Astrocyte of the hippocampus (primary cell): ENCODE measurements at regions not wholly inside any gene's neighbourhood (a gene's known extent, or its start where the extent isn't known, plus 50 kb on each side); places are given as distances from the start of the nearest gene placed in this dataset.
"Not testable (repeated sequence)": the region's sequence is repeated elsewhere in the genome, so short reads cannot be mapped to it uniquely, and the experiment has no call there.

Experiments
- DNase-seq: peaks from one replicate; pipeline ENCODE4 v3.0.0; 2011; ENCODE audit warnings: low read depth, low spot score

DNA sequence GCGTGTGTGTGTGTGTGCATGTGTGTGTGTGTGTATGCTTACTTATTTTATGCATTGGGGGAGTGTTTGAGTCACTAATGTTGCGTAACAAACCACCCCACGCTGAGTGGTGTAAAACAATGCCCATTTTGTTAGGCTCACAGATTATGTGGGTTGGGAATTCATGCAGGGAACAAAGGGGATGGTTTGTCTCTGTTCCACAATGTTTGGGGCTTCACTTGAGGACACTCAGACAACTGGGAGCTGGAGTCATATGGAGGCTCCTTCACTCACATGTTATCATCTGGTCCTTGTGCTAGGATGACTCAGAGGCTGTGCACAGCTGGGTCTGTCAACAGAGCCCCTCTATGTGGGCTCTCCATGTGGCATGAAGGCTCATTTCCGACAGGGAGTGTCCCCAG lies 51.3 kb upstream of the LARGE1 start:
- no peak for DNase-seq

GRCh38 chr22:33975841-33976240 lies 55.6 kb upstream of the LARGE1 start:
- no peak for DNase-seq

DNA sequence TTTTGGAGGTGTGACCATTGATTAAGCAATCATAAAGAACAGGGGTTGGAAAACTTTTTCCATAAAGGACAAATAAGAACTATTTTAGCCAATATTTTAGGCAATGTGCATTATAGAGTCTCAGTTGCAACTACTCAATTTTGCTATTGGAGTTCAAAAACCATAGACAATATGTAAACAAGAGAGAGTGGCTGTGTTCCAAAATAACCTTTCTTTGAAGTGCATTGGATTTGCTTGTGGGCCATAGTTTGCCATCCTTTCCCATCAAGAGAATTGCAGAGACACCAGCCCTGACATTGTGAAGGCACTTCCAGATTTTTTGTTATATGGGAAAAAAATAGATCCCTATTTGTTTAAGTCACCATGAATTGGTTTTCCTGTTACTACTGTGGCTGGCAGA lies 63.3 kb upstream of the LARGE1 start:
- no peak for DNase-seq

DNA sequence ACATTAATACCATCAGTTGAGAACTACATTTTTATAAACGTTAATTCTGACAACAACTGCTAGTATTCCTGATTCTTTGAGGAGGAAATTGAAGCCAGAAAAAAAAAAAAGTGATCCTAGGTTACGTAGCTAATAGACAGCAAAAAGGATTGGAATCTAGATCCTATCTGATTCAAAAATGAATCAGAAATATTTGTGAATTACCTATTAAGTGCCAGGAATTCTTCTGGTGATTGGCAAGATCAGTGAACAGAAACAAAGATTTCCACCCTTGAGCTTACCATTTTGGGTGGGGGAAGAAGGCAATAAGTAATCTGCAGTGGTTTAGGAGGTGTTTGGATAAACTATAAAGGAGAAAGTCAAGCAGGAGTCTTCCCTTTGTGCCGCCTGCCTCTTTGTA lies 63.9 kb upstream of the LARGE1 start:
- DNase-seq = no peak

GRCh38 chr22:33984656-33985285 lies 64.5 kb upstream of the LARGE1 start:
- DNase-seq = no peak

- no peak for DNase-seq
These were observed 65.2 kb upstream of the LARGE1 start for GRCh38 chr22:33985506-33985905.

GRCh38 chr22:33986167-33986771 lies 66.0 kb upstream of the LARGE1 start:
- DNase-seq = no peak

DNA sequence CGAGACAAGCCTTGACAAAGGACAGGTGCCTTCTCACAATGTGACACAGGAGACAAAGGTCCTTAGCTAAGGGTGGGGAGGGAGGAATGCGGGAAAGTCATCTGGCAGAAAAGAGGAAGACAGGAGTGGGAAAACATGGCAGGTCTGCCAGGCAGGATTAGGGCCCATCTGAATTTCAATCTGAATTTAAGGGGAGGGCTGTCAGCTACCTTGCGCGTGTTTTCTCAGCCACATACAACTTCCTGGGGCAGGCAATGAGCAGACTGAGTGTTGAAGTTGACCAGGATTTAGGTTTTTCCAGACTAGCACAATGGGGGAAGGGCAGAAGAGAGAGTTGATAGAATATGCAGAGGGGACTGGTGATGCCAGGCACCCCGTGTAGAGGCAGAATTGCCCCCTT lies 66.7 kb upstream of the LARGE1 start:
- DNase-seq = no peak

DNA sequence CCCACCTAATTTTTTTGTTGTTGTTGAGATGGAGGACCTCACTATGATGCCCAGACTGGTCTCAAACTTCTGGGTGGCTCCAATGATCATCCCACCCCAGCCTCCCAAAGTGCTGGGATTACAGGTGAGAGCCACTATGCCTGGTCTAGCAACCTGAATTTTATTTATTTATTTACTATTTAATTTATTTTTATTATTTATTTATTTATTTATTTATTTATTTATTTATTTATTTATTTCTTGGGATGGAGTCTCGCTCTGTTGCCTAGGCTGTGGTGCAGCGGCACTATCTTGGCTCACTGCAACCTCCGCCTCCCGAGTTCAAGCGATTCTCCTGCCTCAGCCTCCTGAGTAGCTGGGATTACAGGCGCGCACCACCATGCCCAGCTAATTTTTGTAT lies 69.0 kb upstream of the LARGE1 start:
- DNase-seq = not testable (repeated sequence)

GRCh38 chr22:33991620-33992019 lies 71.3 kb upstream of the LARGE1 start:
- no peak for DNase-seq

GRCh38 chr22:33996824-33997223 lies 76.5 kb upstream of the LARGE1 start:
- no peak for DNase-seq

DNA sequence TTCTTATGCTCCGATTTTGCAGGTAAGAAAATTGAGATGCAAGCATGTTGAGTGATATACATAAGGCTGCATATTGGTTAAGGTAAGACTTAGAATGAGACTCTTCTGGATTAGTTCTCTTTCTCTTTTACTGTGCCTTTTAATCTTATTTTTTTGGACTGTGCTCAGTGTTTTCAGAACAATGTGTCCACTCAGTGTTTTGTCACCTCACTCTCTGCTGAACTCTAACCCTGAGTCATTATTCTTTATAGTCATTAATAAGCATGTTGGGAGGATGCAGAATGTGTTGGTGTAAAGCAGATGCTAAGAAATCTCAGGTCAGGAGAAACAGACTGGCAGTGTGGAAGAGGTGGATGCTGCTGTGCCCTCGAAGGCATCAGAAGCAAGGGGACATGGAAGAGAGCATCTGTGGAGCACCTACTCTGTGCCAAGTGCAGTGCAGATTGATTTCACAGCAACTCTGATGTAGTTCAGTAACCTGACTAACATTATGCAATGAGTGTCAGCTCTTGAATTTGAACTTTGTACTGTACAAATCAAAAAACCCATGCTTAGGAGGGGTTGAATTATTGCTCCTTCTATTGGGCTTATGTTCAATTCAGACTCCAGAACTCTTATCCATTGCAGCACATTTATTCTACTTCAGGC lies 80.7 kb upstream of the LARGE1 start:
- DNase-seq = no peak

DNA sequence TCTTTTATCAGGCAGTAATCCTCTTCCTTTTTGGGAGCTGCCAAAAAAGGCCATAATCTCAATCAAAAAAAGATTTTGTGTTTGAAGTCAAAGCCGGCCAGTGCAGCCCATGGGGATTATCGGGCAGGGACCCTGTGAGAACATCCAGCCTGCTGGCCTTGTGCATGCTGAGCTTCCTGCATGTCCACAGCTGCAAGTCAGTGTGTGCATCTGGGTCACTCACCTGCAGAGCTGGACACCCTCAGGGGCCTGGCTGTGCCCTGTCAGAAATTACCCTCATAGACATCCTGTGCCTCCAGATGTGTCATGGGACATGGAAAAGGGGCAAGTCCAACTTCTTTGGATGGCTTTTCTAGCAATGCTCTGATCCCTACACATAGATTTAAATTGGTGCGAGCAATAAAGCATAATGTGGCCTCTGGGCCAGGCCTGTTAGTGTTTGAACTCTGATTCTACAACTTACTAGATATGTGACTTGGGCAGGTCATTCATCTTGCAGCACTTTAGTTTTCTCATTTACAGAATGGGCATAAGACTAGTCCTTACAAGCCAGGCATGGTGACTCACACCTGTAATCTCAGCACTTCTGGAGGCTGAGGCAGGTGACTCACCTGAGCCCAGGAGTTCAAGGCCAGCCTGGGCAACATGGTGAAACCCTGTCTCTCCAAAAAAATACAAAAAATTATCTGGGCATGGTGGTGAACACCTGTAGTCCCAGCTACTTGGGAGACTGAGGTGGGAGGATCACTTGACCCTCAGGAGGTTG lies 81.6 kb upstream of the LARGE1 start:
- no peak for DNase-seq

- no peak for DNase-seq
These were observed 83.8 kb upstream of the LARGE1 start for GRCh38 chr22:34004058-34004457.

- DNase-seq = no peak
These were observed 90.0 kb upstream of the LARGE1 start for GRCh38 chr22:34010259-34010658.

DNA sequence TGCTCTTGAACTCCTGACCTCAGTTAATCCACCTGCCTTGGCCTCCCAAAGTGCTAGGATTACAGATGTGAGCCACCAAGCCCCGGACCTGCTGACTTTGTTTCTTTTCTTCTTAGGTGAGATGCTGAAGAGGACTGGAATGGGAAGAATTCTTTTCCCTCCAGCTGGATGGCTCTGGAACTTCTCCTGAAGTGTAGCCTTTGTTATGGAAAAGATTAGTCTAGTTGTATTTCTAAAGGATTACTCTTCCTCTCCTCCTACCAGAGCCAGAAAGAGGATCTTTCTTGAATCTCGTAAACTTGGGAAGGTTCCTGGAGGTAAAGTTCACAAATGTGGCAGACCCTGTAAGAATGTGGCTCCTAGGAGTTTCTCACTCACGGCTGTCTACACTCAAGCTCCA lies 95.4 kb upstream of the LARGE1 start:
- no peak for DNase-seq

DNA sequence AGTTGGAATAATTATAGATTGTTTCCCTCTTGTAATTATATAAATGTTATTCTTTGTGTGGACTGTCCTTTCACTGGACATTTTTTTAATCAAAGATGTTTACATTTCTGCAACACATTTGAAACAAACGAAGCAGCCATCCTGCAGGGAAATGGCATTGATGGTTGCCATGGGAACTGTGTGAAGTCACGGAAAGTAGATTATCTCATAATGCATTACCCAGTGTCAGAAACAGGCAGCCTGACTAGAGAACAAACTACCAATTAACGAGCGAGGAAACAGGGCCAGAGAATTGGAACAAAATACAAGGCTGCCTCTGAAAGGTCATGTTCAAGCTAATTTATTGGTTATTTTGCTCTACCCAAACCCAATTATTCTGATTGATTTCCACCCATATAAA lies 96.9 kb upstream of the LARGE1 start:
- no peak for DNase-seq

GRCh38 chr22:34019190-34019845 lies 99.0 kb upstream of the LARGE1 start:
- no peak for DNase-seq

DNA sequence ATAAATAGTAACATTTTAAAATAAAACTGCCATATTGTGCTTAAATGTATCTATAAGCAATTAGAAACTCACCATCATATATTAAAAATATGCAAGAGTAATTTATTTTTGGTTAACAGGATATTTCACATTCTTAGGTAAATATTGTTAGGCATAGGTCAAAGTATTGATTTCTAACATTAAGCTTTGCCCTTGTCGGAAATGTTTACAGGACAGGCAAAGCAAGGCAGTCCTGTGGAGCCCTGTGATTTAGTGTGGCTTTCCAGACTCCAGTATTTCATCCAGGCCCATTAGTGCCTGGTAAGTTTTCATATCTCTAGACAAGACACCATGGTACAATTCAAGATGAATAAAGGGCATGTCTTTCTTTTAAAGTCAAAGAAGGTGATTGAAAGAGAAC lies 114.9 kb upstream of the LARGE1 start:
- no peak for DNase-seq

- DNase-seq = peak; percentile 3
These were observed 116.7 kb upstream of the LARGE1 start for GRCh38 chr22:34036931-34037330.

GRCh38 chr22:34038801-34039555 lies 118.7 kb upstream of the LARGE1 start:
- DNase-seq = no peak
